DND-41 (cell line): ENCODE measurements at regions not wholly inside any gene's neighbourhood (a gene's known extent, or its start where the extent isn't known, plus 50 kb on each side); places are given as distances from the start of the nearest gene placed in this dataset.
"Not testable (repeated sequence)": the region's sequence is repeated elsewhere in the genome, so short reads cannot be mapped to it uniquely, and the experiment has no call there.

Source experiments
- ATAC-seq: fragments of 200-7000 bp; cut with Tn5 transposase; 3 replicates; pipeline ENCODE4 v1.9.1; 2021; ENCODE audit warnings: low read depth; ENCODE audit not compliant: insufficient read depth
- DNase-seq: peaks from one replicate; pipeline ENCODE4 v3.0.0-alpha.2; 2020
- H2AFZ ChIP-seq: 2 replicates; pipeline ENCODE4 v1.6.0; 2012; ENCODE audit warnings: low read depth, low read length
- H3K27ac ChIP-seq: 2 replicates; pipeline ENCODE4 v1.5.1; 2012; ENCODE audit warnings: low read length, inconsistent platforms
- H3K27me3 ChIP-seq: fragments of 200-600 bp; sonication (generic); 2 replicates; pipeline ENCODE4 v1.6.0; 2012; ENCODE audit warnings: low read length, mild to moderate bottlenecking, inconsistent platforms; ENCODE audit not compliant: insufficient read depth, poor library complexity
- H3K36me3 ChIP-seq: 2 replicates; pipeline ENCODE4 v1.5.1; 2012; ENCODE audit warnings: low read length, inconsistent platforms; ENCODE audit not compliant: insufficient read depth
- H3K4me1 ChIP-seq: 2 replicates; pipeline ENCODE4 v1.5.1; 2012; ENCODE audit warnings: mild to moderate bottlenecking, low read length; ENCODE audit not compliant: insufficient read depth
- H3K4me2 ChIP-seq: 2 replicates; pipeline ENCODE4 v1.6.0; 2012; ENCODE audit warnings: mild to moderate bottlenecking, moderate library complexity, low read length, inconsistent platforms; ENCODE audit not compliant: insufficient read depth
- H3K4me3 ChIP-seq, 2 experiments: fragments of 200-600 bp in 1 of 2; shearing (Covaris generic) in 1 of 2; 2 replicates each; pipeline ENCODE4 v1.5.1; 2012 to 2016; ENCODE audit warnings: inconsistent platforms in 2 of 2, low read length in 2 of 2, mild to moderate bottlenecking in 2 of 2, low read depth in 1 of 2, moderate library complexity in 1 of 2
- H3K79me2 ChIP-seq: 2 replicates; pipeline ENCODE4 v1.6.0; 2012; ENCODE audit warnings: low read length, inconsistent platforms; ENCODE audit not compliant: insufficient read depth
- H3K9ac ChIP-seq: 2 replicates; pipeline ENCODE4 v1.6.0; 2012; ENCODE audit warnings: low read depth, mild to moderate bottlenecking, inconsistent platforms, low read length, moderate library complexity
- H3K9me3 ChIP-seq: 2 replicates; pipeline ENCODE4 v1.5.1; 2012; ENCODE audit warnings: low read length, moderate library complexity, mild to moderate bottlenecking, inconsistent platforms; ENCODE audit not compliant: insufficient read depth, severe bottlenecking
- H4K20me1 ChIP-seq: 2 replicates; pipeline ENCODE4 v1.6.0; 2012; ENCODE audit warnings: low read length; ENCODE audit not compliant: insufficient read depth
- CTCF ChIP-seq: IDR thresholded peaks from 2 replicates; pipeline ENCODE4 v1.5.1; 2012; ENCODE audit warnings: borderline replicate concordance, low read length, moderate library complexity, mild to moderate bottlenecking; ENCODE audit not compliant: poor library complexity, severe bottlenecking; ENCODE audit errors: extremely low read depth
- EZH2 ChIP-seq: IDR thresholded peaks from 3 replicates; pipeline ENCODE4 v1.6.1; 2012; ENCODE audit warnings: borderline replicate concordance, low read depth, mild to moderate bottlenecking, moderate library complexity, low read length, inconsistent platforms; ENCODE audit not compliant: severe bottlenecking

DNA sequence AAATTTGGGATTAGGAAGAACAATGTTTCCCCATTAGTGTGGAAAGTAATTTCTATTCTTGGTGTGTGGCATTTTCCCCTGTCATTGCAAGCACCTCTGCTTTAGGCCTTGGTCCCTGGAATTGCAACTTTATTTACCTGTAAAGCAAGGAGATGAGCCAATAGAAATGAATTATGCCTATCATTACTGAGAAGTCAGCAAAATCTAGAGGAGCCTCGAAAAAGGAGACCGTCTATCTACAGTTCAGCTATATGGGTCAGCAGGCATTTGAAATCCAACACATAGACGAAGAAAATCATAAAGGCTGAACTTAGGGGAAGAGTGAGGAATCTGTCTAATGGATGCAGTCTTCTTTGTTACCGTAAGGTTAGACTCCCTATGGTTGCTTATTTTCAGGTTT lies 161.1 kb downstream of the CCDC71L start:
- no peaks in the 10 kb centered on the region for H4K20me1 ChIP-seq
- H3K9me3 ChIP-seq: no peaks in the 10 kb centered on the region
- no peaks in the 10 kb centered on the region for H3K79me2 ChIP-seq
- H3K36me3 ChIP-seq: no peaks in the 10 kb centered on the region
- no peak overlapping the region for H3K4me3 ChIP-seq
- no peaks in the 10 kb centered on the region for H3K27me3 ChIP-seq
- no peak overlapping the region for H3K27ac ChIP-seq
- no peaks in the 10 kb centered on the region for H3K4me1 ChIP-seq
- DNase-seq (no peak), ATAC-seq (no peak)
- no peak overlapping the region for H3K9ac ChIP-seq
- no peak overlapping the region for H2AFZ ChIP-seq
- no peak for TF ChIP-seq CTCF
- no peak for TF ChIP-seq EZH2
- H3K4me2 ChIP-seq: no peak overlapping the region

DNA sequence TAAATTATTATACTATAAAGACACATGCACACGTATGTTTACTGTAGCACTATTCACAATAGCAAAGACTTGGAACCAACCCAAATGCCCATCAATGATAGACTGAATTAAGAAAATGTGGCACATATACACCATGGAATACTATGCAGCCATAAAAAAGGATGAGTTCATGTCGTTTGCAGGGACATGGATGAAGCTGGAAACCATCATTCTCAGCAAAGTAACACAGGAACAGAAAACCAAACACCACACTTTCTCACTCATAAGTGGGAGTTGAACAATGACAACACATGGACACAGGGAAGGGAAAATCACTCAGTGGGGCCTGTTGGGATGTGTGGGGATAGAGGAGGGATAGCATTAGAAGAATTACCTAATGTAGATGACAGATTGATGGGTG lies 163.0 kb downstream of the CCDC71L start:
- H3K27ac ChIP-seq, H3K36me3 ChIP-seq, H3K27me3 ChIP-seq, H3K79me2 ChIP-seq, H4K20me1 ChIP-seq, H3K4me3 ChIP-seq, H3K4me2 ChIP-seq, H3K9ac ChIP-seq, DNase-seq, H3K4me1 ChIP-seq, ATAC-seq, H2AFZ ChIP-seq, H3K9me3 ChIP-seq: not testable (repeated sequence)

DNA sequence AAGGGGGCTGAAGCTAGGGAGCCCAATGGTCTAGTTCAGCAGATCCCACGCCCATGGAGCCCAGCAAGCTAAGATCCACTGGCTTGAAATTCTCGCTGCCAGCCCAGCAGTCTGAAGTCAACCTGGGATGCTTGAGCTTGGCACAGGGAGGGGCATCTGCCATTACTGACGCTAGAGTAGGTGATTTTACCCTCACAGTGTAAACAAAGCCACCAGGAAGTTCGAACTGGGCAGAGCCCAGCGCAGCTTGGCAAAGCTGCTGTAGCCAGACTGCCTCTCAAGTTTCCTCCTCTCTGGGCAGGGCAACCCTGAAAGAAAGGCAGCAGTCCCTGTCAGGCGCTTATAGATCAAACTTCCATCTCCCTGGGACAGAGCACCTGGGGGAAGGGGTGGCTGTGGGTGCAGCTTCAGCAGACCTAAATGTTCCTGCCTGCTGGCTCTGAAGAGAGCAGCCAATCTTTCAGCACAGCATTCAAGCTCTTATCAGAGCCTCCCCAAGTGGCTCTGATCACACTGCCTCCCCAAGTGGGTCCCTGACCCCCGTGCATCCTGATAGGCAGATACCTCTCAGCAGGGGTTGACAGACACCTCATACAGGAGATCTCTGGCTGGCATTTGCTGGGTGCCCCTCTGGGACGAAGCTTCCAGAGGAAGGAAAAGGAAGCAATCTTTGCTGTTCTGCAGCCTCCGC lies 167.8 kb downstream of the CCDC71L start:
- DNase-seq (no peak), ATAC-seq (no peak)
- H3K4me2 ChIP-seq: no peak overlapping the region

DNA sequence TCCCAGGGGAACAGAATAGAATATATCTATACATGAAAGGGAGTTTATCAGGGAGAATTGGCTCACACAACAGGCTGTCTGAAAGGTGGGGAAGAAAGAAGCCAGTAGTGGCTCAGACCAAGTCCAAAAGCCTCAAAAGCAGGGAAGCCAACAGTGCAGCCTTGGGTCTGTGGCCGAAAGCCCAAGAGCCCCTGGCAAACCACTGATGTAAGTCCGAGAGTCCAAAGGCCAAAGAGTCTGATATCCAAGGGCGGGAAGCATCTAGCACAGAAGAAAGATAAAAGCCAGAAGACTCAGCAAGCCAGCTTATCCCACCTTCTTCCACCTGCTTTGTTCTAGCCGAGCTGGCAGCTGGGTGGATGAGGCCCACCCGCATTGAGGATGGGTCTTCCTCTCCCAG lies 172.5 kb downstream of the CCDC71L start:
- H3K27me3 ChIP-seq: peaks cover 7% of the 10 kb centered on the region
- no peak for TF ChIP-seq CTCF
- ATAC-seq: no peak

More for the DNA sequence above, 167.8 kb downstream of the CCDC71L start:
- Histone ChIP-seq H3K79me2 (no peaks in the 10 kb centered on the region), H3K9me3 (no peaks in the 10 kb centered on the region), H3K27me3 (peaks cover 2% of the 10 kb centered on the region), H4K20me1 (no peaks in the 10 kb centered on the region), H3K4me1 (no peaks in the 10 kb centered on the region), H2AFZ (no peak overlapping the region), H3K27ac (no peak overlapping the region), H3K36me3 (no peaks in the 10 kb centered on the region), H3K4me3 (no peak overlapping the region), H3K9ac (no peak overlapping the region)
- TF ChIP-seq EZH2 (no peak), CTCF (no peak)

More for the DNA sequence above, 172.5 kb downstream of the CCDC71L start:
- Histone ChIP-seq H3K4me3 (no peak overlapping the region), H3K9ac (no peak overlapping the region), H3K4me1 (no peaks in the 10 kb centered on the region), H3K4me2 (no peak overlapping the region), H3K9me3 (no peaks in the 10 kb centered on the region), H3K36me3 (no peaks in the 10 kb centered on the region), H3K79me2 (no peaks in the 10 kb centered on the region), H2AFZ (no peak overlapping the region), H3K27ac (no peak overlapping the region), H4K20me1 (no peaks in the 10 kb centered on the region)
- DNase-seq: no peak
